ENCODE measurements at regions not wholly inside any gene's neighbourhood (a gene's known extent, or its start where the extent isn't known, plus 50 kb on each side); places are given as distances from the start of the nearest gene placed in this dataset.

DNA sequence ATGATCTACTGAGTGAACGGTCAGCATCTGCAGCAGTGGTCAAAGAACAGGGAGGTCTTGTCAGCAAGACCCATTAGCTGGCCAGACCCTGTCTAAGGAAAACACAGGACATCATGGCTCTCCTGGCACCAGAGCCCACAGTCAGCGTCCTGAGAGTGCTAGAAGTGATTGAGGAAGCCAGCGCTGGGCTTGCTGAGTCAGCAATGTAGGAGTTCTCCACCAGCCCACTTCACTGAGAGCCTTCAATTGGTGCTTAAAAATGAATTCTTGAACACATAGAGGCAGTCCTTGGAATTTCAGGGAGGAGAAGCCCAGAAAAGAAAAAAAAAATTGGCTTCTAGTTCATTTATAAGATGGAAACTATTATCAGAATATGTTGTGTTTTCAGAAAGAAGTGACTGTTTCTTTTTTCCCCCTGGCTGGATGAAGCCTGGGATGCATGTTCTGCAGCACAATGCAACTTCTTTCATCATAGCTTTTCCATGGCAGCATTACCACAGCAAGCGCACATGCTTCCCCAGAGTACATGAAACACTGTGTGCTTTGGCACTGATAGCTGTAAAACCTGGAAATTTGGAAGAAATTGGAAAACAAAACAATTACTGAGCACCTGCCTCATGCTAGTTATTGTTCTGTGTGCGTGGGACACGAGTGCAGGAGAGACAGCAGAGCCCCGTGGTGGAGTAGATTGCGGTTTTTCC lies 899.9 kb downstream of the C6orf118 start:
- Histone ChIP-seq H3K27ac (ENCODE audit: low read length) (no peak overlapping the region), H3K4me1 (ENCODE audit: low read length) (no peaks in the 10 kb centered on the region), H4K20me1 (ENCODE audit: insufficient read depth, low read length) (no peaks in the 10 kb centered on the region), H3K27me3 (ENCODE audit: low read depth, low read length) (no peaks in the 10 kb centered on the region), H3K4me2 (ENCODE audit: low read length) (no peak overlapping the region), H2AFZ (ENCODE audit: low read depth, low read length) (no peak overlapping the region), H3K9me3 (ENCODE audit: insufficient read depth, low read length) (no peaks in the 10 kb centered on the region), H3K36me3 (replicated peaks; ENCODE audit: low read depth, low read length) (no peaks in the 10 kb centered on the region), H3K4me3 (ENCODE audit: low read length) (no peak overlapping the region), H3K79me2 (ENCODE audit: low read length) (no peaks in the 10 kb centered on the region), H3K9ac (ENCODE audit: low read length) (no peak overlapping the region)
- TF ChIP-seq EZH2phosphoT487 (IDR thresholded peaks at IDR 0.05; ENCODE audit: low read depth), result no peak
- TF ChIP-seq, protein P1, sequence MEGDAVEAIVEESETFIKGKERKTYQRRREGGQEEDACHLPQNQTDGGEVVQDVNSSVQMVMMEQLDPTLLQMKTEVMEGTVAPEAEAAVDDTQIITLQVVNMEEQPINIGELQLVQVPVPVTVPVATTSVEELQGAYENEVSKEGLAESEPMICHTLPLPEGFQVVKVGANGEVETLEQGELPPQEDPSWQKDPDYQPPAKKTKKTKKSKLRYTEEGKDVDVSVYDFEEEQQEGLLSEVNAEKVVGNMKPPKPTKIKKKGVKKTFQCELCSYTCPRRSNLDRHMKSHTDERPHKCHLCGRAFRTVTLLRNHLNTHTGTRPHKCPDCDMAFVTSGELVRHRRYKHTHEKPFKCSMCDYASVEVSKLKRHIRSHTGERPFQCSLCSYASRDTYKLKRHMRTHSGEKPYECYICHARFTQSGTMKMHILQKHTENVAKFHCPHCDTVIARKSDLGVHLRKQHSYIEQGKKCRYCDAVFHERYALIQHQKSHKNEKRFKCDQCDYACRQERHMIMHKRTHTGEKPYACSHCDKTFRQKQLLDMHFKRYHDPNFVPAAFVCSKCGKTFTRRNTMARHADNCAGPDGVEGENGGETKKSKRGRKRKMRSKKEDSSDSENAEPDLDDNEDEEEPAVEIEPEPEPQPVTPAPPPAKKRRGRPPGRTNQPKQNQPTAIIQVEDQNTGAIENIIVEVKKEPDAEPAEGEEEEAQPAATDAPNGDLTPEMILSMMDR (IDR thresholded peaks at IDR 0.05; ENCODE audit: low read depth, low read length), result no peak

DNA sequence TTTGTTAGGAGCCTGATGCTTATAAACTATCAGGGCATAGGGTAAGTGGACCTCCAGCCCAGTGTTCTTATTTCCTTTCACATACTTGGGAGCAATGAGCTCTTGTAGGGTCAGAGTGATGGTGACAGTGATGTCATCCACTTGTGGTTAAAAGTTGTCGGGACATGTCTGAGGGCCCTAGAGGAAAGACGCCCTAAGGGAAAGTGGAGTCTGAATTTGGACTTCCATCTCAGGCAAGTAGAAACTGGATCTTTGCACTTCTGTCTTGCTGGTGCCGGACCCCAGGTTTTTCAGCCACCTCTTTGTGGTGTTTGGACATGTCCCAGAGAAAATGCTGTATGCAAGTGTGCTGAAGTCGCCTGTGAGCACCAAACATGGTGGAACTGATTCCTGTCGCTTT lies 900.5 kb downstream of the C6orf118 start:
- H3K4me3 ChIP-seq (ENCODE audit: low read length), result no peak overlapping the region
- no peaks in the 10 kb centered on the region for H4K20me1 ChIP-seq (ENCODE audit: insufficient read depth, low read length)
- no peaks in the 10 kb centered on the region for H3K27me3 ChIP-seq (ENCODE audit: low read depth, low read length)
- H3K4me2 ChIP-seq (ENCODE audit: low read length), result no peak overlapping the region
- no peaks in the 10 kb centered on the region for H3K79me2 ChIP-seq (ENCODE audit: low read length)
- TF ChIP-seq, protein P1 (IDR thresholded peaks at IDR 0.05; ENCODE audit: low read depth, low read length), result no peak
- no peak overlapping the region for H3K9ac ChIP-seq (ENCODE audit: low read length)
- no peaks in the 10 kb centered on the region for H3K9me3 ChIP-seq (ENCODE audit: insufficient read depth, low read length)
- H2AFZ ChIP-seq (ENCODE audit: low read depth, low read length), result no peak overlapping the region
- H3K4me1 ChIP-seq (ENCODE audit: low read length), result no peaks in the 10 kb centered on the region
- no peaks in the 10 kb centered on the region for H3K36me3 ChIP-seq (replicated peaks; ENCODE audit: low read depth, low read length)
- H3K27ac ChIP-seq (ENCODE audit: low read length), result no peak overlapping the region

DNA sequence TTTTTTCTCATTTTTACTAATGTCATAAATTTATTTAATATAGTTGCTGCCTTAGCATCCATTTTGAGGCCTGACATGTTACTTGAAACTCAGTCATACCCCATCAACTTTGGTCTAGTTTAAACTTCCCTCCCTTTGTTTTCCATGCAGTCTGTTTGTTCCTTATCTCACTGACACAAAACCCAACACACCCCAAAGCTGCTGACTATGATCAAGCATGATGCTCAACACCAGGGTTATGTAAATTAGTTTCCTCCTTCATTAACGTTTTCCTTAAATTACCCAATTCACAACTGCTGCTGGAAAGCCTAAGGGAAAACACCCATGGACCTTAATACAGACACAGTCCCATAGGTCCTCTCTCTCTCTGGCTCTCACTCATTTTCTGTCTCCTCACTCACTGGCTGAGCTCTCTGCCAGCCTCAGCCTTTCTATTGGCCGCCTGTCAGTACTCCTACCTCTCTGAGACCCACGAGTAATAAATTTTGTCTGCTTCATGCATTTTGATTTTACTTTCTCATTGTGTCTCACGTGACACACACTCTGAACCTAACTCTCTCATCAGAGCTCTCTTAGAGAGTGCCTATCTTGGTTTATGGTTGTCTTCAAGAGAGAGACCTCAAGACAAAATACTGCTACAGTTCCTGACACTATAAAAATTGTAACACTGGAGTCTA lies 904.5 kb downstream of the C6orf118 start:
- TF ChIP-seq EZH2phosphoT487 (IDR thresholded peaks at IDR 0.05; ENCODE audit: low read depth), result no peak
- TF ChIP-seq, protein P1 (IDR thresholded peaks at IDR 0.05; ENCODE audit: low read depth, low read length), result no peak
- Histone ChIP-seq H4K20me1 (ENCODE audit: insufficient read depth, low read length) (no peaks in the 10 kb centered on the region), H3K9ac (ENCODE audit: low read length) (no peak overlapping the region), H3K27me3 (ENCODE audit: low read depth, low read length) (no peaks in the 10 kb centered on the region), H3K4me1 (ENCODE audit: low read length) (no peaks in the 10 kb centered on the region), H3K4me2 (ENCODE audit: low read length) (no peak overlapping the region), H2AFZ (ENCODE audit: low read depth, low read length) (no peak overlapping the region), H3K9me3 (ENCODE audit: insufficient read depth, low read length) (no peaks in the 10 kb centered on the region), H3K4me3 (ENCODE audit: low read length) (no peak overlapping the region), H3K27ac (ENCODE audit: low read length) (no peak overlapping the region), H3K36me3 (replicated peaks; ENCODE audit: low read depth, low read length) (no peaks in the 10 kb centered on the region), H3K79me2 (ENCODE audit: low read length) (no peaks in the 10 kb centered on the region)

DNA sequence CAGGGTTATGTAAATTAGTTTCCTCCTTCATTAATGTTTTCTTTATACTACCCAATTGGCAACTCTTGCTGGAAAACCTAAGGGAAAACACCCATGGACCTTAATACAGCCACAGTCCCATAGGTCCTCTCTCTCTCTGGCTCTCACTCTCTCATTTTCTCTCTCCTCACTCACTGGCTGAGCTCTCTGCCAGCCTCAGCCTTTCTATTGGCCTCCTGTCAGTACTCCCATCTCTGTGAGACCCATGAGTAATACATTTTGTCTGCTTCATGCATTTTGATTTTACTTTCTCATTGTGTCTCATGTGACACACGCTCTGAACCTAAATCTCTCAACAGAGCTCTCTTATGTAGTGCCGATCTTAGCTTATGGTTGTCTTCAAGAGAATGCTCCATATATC lies 907.5 kb downstream of the C6orf118 start:
- H4K20me1 ChIP-seq (ENCODE audit: insufficient read depth, low read length), result no peaks in the 10 kb centered on the region
- H3K79me2 ChIP-seq (ENCODE audit: low read length), result no peaks in the 10 kb centered on the region
- no peaks in the 10 kb centered on the region for H3K4me1 ChIP-seq (ENCODE audit: low read length)
- H3K9me3 ChIP-seq (ENCODE audit: insufficient read depth, low read length), result no peaks in the 10 kb centered on the region
- TF ChIP-seq EZH2phosphoT487 (IDR thresholded peaks at IDR 0.05; ENCODE audit: low read depth), result no peak
- TF ChIP-seq, protein P1 (IDR thresholded peaks at IDR 0.05; ENCODE audit: low read depth, low read length), result no peak
- H3K4me2 ChIP-seq (ENCODE audit: low read length), result no peak overlapping the region
- H3K9ac ChIP-seq (ENCODE audit: low read length), result no peak overlapping the region
- no peak overlapping the region for H3K27ac ChIP-seq (ENCODE audit: low read length)
- no peak overlapping the region for H2AFZ ChIP-seq (ENCODE audit: low read depth, low read length)
- no peaks in the 10 kb centered on the region for H3K36me3 ChIP-seq (replicated peaks; ENCODE audit: low read depth, low read length)
- H3K4me3 ChIP-seq (ENCODE audit: low read length), result no peak overlapping the region
- no peaks in the 10 kb centered on the region for H3K27me3 ChIP-seq (ENCODE audit: low read depth, low read length)
